KMS-11 (cell line): ENCODE measurements at regions not wholly inside any gene's neighbourhood (a gene's known extent, or its start where the extent isn't known, plus 50 kb on each side); places are given as distances from the start of the nearest gene placed in this dataset.
"Not testable (repeated sequence)": the region's sequence is repeated elsewhere in the genome, so short reads cannot be mapped to it uniquely, and the experiment has no call there.

Experiments used
- H2AFZ ChIP-seq: fragments of 200-600 bp; sonication (generic); 2 replicates; pipeline ENCODE4 v1.6.1; 2016; ENCODE audit warnings: antibody characterized with exemption, mixed run types, low read depth
- H3K27ac ChIP-seq: fragments of 200-600 bp; sonication (generic); 2 replicates; pipeline ENCODE4 v1.6.1; 2016; ENCODE audit warnings: mild to moderate bottlenecking, mixed run types
- H3K27me3 ChIP-seq: fragments of 200-600 bp; sonication (generic); 2 replicates; pipeline ENCODE4 v1.6.1; 2017; ENCODE audit warnings: mild to moderate bottlenecking, low read depth, mixed run types, moderate library complexity; ENCODE audit not compliant: insufficient read depth
- H3K36me3 ChIP-seq: fragments of 200-600 bp; sonication (generic); 2 replicates; pipeline ENCODE4 v1.6.1; 2017; ENCODE audit warnings: mild to moderate bottlenecking, mixed run types; ENCODE audit not compliant: insufficient read depth
- H3K4me1 ChIP-seq: fragments of 200-600 bp; sonication (generic); 2 replicates; pipeline ENCODE4 v1.6.1; 2016; ENCODE audit warnings: mild to moderate bottlenecking, low read depth, mixed run types; ENCODE audit not compliant: poor library complexity, severe bottlenecking
- H3K4me2 ChIP-seq: fragments of 200-600 bp; sonication (generic); 2 replicates; pipeline ENCODE4 v1.7.0; 2016; ENCODE audit warnings: mild to moderate bottlenecking, mixed run types
- H3K4me3 ChIP-seq: fragments of 200-600 bp; sonication (generic); IDR thresholded peaks from 2 replicates; pipeline ENCODE4 v1.6.1; 2017; ENCODE audit warnings: low read depth, low read length, mixed read lengths; ENCODE audit not compliant: insufficient read depth
- H3K79me2 ChIP-seq: fragments of 200-600 bp; sonication (generic); 2 replicates; pipeline ENCODE4 v1.6.1; 2016; ENCODE audit warnings: low read depth, mixed run types; ENCODE audit not compliant: insufficient read depth
- H3K9ac ChIP-seq: fragments of 200-600 bp; sonication (generic); 2 replicates; pipeline ENCODE4 v1.6.1; 2016; ENCODE audit warnings: mild to moderate bottlenecking, mixed run types
- H4K20me1 ChIP-seq: fragments of 200-600 bp; sonication (generic); 2 replicates; pipeline ENCODE4 v1.6.1; 2016; ENCODE audit warnings: mild to moderate bottlenecking, mixed run types; ENCODE audit not compliant: insufficient read depth
- CTCF ChIP-seq: fragments of 200-600 bp; sonication (generic); conservative IDR thresholded peaks from 2 replicates; pipeline ENCODE4 v1.6.1; 2017; ENCODE audit warnings: low read depth, mild to moderate bottlenecking, antibody characterized with exemption, low read length, moderate library complexity, mixed read lengths

GRCh38 chr4:150010525-150011126 is 67.6 kb upstream of the DCLK2 start:
- no peak overlapping the region for H3K27ac ChIP-seq
- no peaks in the 10 kb centered on the region for H3K36me3 ChIP-seq
- no peak overlapping the region for H3K4me2 ChIP-seq
- H2AFZ ChIP-seq: peak overlapping the region; percentile 15; the same call in 1 of the 2 replicates
- H3K4me1 ChIP-seq: peaks cover 10% of the 10 kb centered on the region
- peak; percentile 74 for TF ChIP-seq CTCF
- no peak overlapping the region for H3K4me3 ChIP-seq
- no peaks in the 10 kb centered on the region for H3K27me3 ChIP-seq
- no peak overlapping the region for H3K9ac ChIP-seq
- no peaks in the 10 kb centered on the region for H3K79me2 ChIP-seq
- no peaks in the 10 kb centered on the region for H4K20me1 ChIP-seq

GRCh38 chr4:150012851-150013360 is 65.3 kb upstream of the DCLK2 start:
- H3K4me3 ChIP-seq: no peak overlapping the region
- peaks cover 10% of the 10 kb centered on the region for H3K4me1 ChIP-seq
- H2AFZ ChIP-seq: no peak overlapping the region

GRCh38 chr4:150015910-150016309 is 62.3 kb upstream of the DCLK2 start:
- peaks cover 23% of the 10 kb centered on the region for H3K4me1 ChIP-seq
- H4K20me1 ChIP-seq, H3K27ac ChIP-seq, H3K9ac ChIP-seq, H3K4me2 ChIP-seq, H2AFZ ChIP-seq, H3K36me3 ChIP-seq, H3K4me3 ChIP-seq, H3K27me3 ChIP-seq, H3K79me2 ChIP-seq: not testable (repeated sequence)

More at GRCh38 chr4:150012851-150013360, 65.3 kb upstream of the DCLK2 start:
- H3K36me3 ChIP-seq: no peaks in the 10 kb centered on the region
- H4K20me1 ChIP-seq: no peaks in the 10 kb centered on the region
- H3K4me2 ChIP-seq: no peak overlapping the region
- H3K27me3 ChIP-seq: no peaks in the 10 kb centered on the region
- H3K27ac ChIP-seq: no peak overlapping the region
- TF ChIP-seq CTCF: no peak
- H3K9ac ChIP-seq: no peak overlapping the region
- H3K79me2 ChIP-seq: no peaks in the 10 kb centered on the region

- H3K27me3 ChIP-seq: not testable (repeated sequence)
These were observed 61.6 kb upstream of the DCLK2 start for GRCh38 chr4:150016621-150017020.

GRCh38 chr4:150018257-150018656 is 60.0 kb upstream of the DCLK2 start:
- no peaks in the 10 kb centered on the region for H3K36me3 ChIP-seq
- no peaks in the 10 kb centered on the region for H4K20me1 ChIP-seq
- H3K9ac ChIP-seq: no peak overlapping the region
- TF ChIP-seq CTCF: no peak
- H2AFZ ChIP-seq: no peak overlapping the region
- no peaks in the 10 kb centered on the region for H3K27me3 ChIP-seq
- H3K27ac ChIP-seq: no peak overlapping the region
- H3K79me2 ChIP-seq: no peaks in the 10 kb centered on the region
- H3K4me1 ChIP-seq: peaks cover 22% of the 10 kb centered on the region
- no peak overlapping the region for H3K4me2 ChIP-seq
- H3K4me3 ChIP-seq: no peak overlapping the region

More at GRCh38 chr4:150016621-150017020, 61.6 kb upstream of the DCLK2 start:
- not testable (repeated sequence) for H4K20me1 ChIP-seq, H3K9ac ChIP-seq, H3K27ac ChIP-seq, H3K4me3 ChIP-seq, H3K36me3 ChIP-seq, H3K79me2 ChIP-seq, H3K4me2 ChIP-seq, H2AFZ ChIP-seq
- H3K4me1 ChIP-seq: peaks cover 22% of the 10 kb centered on the region
